HepG2 (cell line): ENCODE measurements at regions not wholly inside any gene's neighbourhood (a gene's known extent, or its start where the extent isn't known, plus 50 kb on each side); places are given as distances from the start of the nearest gene placed in this dataset.

Experiments used
- ATAC-seq: fragments of 200-7000 bp; cut with Tn5 transposase; 3 replicates; pipeline ENCODE4 v1.9.1; 2020; ENCODE audit warnings: mild to moderate bottlenecking, moderate library complexity
- BruUV-seq: library from RNA; stranded (reverse); fragments of 400-500 nt; replicated peaks from 2 replicates; lab custom pipeline; 2021; lab: Mats Ljungman, UMichigan
- CTCF ChIA-PET: fragments of 300-600 bp; formaldehyde crosslinking; extraction: SDS; loops from one replicate; lab custom pipeline; 2021; ENCODE audit warnings: low total read pairs, inconsistent platforms, low intra/inter-chr PET ratio; lab: Yijun Ruan, JAX
- POLR2A ChIA-PET: fragments of 350-600 bp; sonication (Branson Sonifier 250); formaldehyde crosslinking; loops from one replicate; lab custom pipeline; 2020; ENCODE audit warnings: antibody characterized with exemption, inconsistent platforms; lab: Yijun Ruan, JAX
- DNase-seq: peaks from one replicate; pipeline ENCODE4 v3.0.0-alpha.2; 2015; ENCODE audit warnings: low spot score
- FAIRE-seq: peaks from 3 replicates; lab custom pipeline; 2011; peaks lifted over from hg19 to GRCh38; lab: Jason Lieb, UNC
- H2AFZ ChIP-seq: one replicate; pipeline ENCODE4 v1.6.1; 2011; ENCODE audit warnings: low read length, inconsistent platforms
- H3K27ac ChIP-seq: fragments of 300-600 bp; 3 replicates; pipeline ENCODE4 v1.8.0; 2011; ENCODE audit warnings: mixed run types, mild to moderate bottlenecking, mixed read lengths, low read length, inconsistent platforms; ENCODE audit not compliant: insufficient read depth; ENCODE audit errors: extremely low read length
- H3K27me3 ChIP-seq, 2 experiments: fragments of 200-600 bp in 1 of 2; 2 replicates in 1 of 2; 3 replicates in 1 of 2; pipeline versions ENCODE4 v1.6.0 to v1.8.0; 2011; ENCODE audit warnings: low read length in 2 of 2, mild to moderate bottlenecking in 2 of 2, moderate library complexity in 2 of 2, inconsistent platforms in 1 of 2; ENCODE audit not compliant: insufficient read depth in 2 of 2, control insufficient read depth in 1 of 2
- H3K36me3 ChIP-seq, 2 experiments: fragments of 200-600 bp in 1 of 2; replicated peaks in 1 of 2; 2 replicates in 1 of 2; 3 replicates in 1 of 2; pipeline versions ENCODE4 v1.5.1 to v1.8.0; 2011; ENCODE audit warnings: low read length in 2 of 2, inconsistent platforms in 1 of 2; ENCODE audit not compliant: insufficient read depth in 2 of 2, control insufficient read depth in 1 of 2
- H3K4me1 ChIP-seq: 2 replicates; pipeline ENCODE4 v1.5.1; 2012; ENCODE audit warnings: low read length, inconsistent platforms; ENCODE audit not compliant: insufficient read depth
- H3K4me2 ChIP-seq: 2 replicates; pipeline ENCODE4 v1.6.0; 2011; ENCODE audit warnings: low read depth, low read length, inconsistent platforms
- H3K4me3 ChIP-seq, 3 experiments: fragments of 200-600 bp in 1 of 3; sonication (generic), shearing (Covaris generic) in 1 of 3; replicated peaks in 1 of 3; 2 replicates each; pipeline ENCODE4 v1.5.1; 2011 to 2016; ENCODE audit warnings: low read length in 3 of 3, inconsistent platforms in 2 of 3, low read depth in 2 of 3, mild to moderate bottlenecking in 2 of 3, control low read depth in 1 of 3, mixed read lengths in 1 of 3; ENCODE audit not compliant: insufficient read depth in 1 of 3
- H3K79me2 ChIP-seq: one replicate; pipeline ENCODE4 v1.6.1; 2011; ENCODE audit warnings: low read length, inconsistent platforms; ENCODE audit not compliant: insufficient read depth
- H3K9ac ChIP-seq: 2 replicates; pipeline ENCODE4 v1.6.0; 2011; ENCODE audit warnings: mild to moderate bottlenecking, low read depth, low read length, inconsistent platforms; ENCODE audit not compliant: insufficient read depth
- H3K9me3 ChIP-seq: 2 replicates; pipeline ENCODE4 v1.5.1; 2012; ENCODE audit warnings: mild to moderate bottlenecking, low read length
- H4K20me1 ChIP-seq: 2 replicates; pipeline ENCODE4 v1.6.0; 2011; ENCODE audit warnings: inconsistent platforms, mild to moderate bottlenecking, low read length, moderate library complexity; ENCODE audit not compliant: insufficient read depth
- CREB1 ChIP-seq, 2 experiments: fragments of 450-650 bp in 1 of 2; IDR thresholded peaks; 2 replicates each; pipeline ENCODE4 v1.6.1; 2016 to 2017; ENCODE audit warnings: control low read depth in 1 of 2, mild to moderate bottlenecking in 1 of 2, missing compliant biosample characterization in 1 of 2, missing genetic modification characterization in 1 of 2
- GATAD1 ChIP-seq: IDR thresholded peaks from 2 replicates; pipeline ENCODE4 v1.6.1; 2016; ENCODE audit warnings: missing genetic modification reagents, missing compliant biosample characterization
- KLF11 ChIP-seq: IDR thresholded peaks from 2 replicates; pipeline ENCODE4 v1.6.1; 2016; ENCODE audit warnings: missing compliant biosample characterization
- NR2F2 ChIP-seq: IDR thresholded peaks from 2 replicates; pipeline ENCODE4 v1.6.1; 2012; ENCODE audit warnings: low read depth, inconsistent platforms, borderline replicate concordance
- RARG ChIP-seq: sonication (generic); formaldehyde crosslinking; IDR thresholded peaks from 2 replicates; pipeline ENCODE4 v1.4.0; 2020; ENCODE audit warnings: low read depth, mild to moderate bottlenecking, missing genetic modification reagents
- RFX5 ChIP-seq: IDR thresholded peaks from 2 replicates; pipeline ENCODE4 v1.6.1; 2011; ENCODE audit warnings: low read depth, low read length, improper control_type of control experiment
- U2AF1 ChIP-seq: fragments of 200-400 bp; formaldehyde crosslinking; optimal IDR thresholded peaks from 2 replicates; pipeline ENCODE3; 2017; ENCODE audit warnings: mild to moderate bottlenecking, low read depth, low read length
- XBP1 ChIP-seq: sonication (generic); formaldehyde crosslinking; IDR thresholded peaks from 2 replicates; pipeline ENCODE4 v1.5.0; 2020; ENCODE audit warnings: missing genetic modification reagents
- ZC3H13 ChIP-seq: sonication (generic); formaldehyde crosslinking; IDR thresholded peaks from 2 replicates; pipeline ENCODE4 v1.8.1; 2023; ENCODE audit warnings: mild to moderate bottlenecking, missing genetic modification reagents, moderate library complexity
- ZNF230 ChIP-seq: sonication (generic); formaldehyde crosslinking; IDR thresholded peaks from 2 replicates; pipeline ENCODE4 v1.4.0; 2020; ENCODE audit warnings: mild to moderate bottlenecking, missing genetic modification reagents
- ZNF549 ChIP-seq: sonication (generic); formaldehyde crosslinking; IDR thresholded peaks from 2 replicates; pipeline ENCODE4 v1.5.0; 2020; ENCODE audit warnings: missing genetic modification reagents
- ZNF839 ChIP-seq: sonication (generic); formaldehyde crosslinking; IDR thresholded peaks from 2 replicates; pipeline ENCODE4 v1.4.0; 2020; ENCODE audit warnings: missing genetic modification reagents, mild to moderate bottlenecking, borderline replicate concordance
- WGBS: methylation state at CpG from one replicate; pipeline ENCODE4 v1.1.6; 2017; ENCODE audit warnings: low lambda C conversion rate; 5-methylcytosine and 5-hydroxymethylcytosine counted together
- in situ Hi-C: cut with HindIII; loops from 2 replicates; pipeline ENCODE4 v1.10.0; 2017; ENCODE audit warnings: low pct_unique_long_range_greater_than_20kb; ENCODE audit not compliant: extremely low pct_ligation_motif_present
- intact Hi-C: fragments of 100-400 bp; cut with micrococcal nuclease; formaldehyde crosslinking; loops from one replicate; pipeline ENCODE4 v1.10.0; 2022; ENCODE audit not compliant: unreplicated experiment
- TF ChIP-seq, protein P1 (sequence below): sonication (generic); formaldehyde crosslinking; conservative IDR thresholded peaks from 2 replicates; pipeline ENCODE4 v1.8.1; 2023; ENCODE audit warnings: missing genetic modification reagents
- TF ChIP-seq, protein P2 (sequence below): sonication (generic); formaldehyde crosslinking; IDR thresholded peaks from 2 replicates; pipeline ENCODE4 v1.4.0; 2020; ENCODE audit warnings: low read depth, mild to moderate bottlenecking, missing genetic modification reagents

DNA sequence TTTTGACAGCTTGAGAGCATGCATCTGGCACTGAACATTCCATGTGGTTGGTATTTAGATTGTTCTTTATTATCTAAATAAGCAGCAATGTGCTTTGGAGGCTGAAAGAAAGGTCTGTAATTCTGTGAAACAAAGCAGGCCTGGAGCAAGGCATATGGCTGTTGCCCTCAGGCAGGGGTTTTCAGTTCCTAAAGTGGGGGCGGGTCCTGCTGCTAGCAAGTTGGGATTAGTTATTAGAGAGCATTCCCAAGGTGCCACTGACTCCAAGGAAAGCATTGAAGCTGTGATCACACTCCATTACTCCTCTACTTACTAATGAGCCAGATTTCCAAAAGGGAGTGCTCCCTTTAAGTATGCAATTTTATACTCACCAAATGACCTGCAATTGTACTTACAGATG is 432.2 kb downstream of the OLFM4 start:
- no TSS peak for BruUV-seq
- CTCF ChIA-PET, result no interaction called here

DNA sequence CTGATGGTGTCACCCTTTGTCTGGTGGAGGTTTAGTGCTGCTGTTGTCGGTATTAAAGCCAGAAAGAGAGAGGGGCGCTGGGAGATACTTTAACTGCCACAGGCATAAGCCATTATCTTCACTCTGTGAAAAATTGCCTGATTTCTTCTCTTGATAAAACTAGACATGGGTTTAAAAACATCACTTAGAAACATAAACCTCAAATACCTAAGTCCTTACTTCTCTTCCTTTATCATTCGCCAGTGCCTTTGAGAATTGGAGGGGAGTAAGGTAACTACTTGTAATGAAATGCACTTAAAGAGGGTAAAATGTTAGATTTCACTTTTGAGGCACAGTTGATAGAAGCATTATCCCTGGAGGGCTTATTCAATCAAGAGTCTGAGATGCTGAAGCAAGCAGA is 434.5 kb downstream of the OLFM4 start:
- H3K4me1 ChIP-seq, result no peaks in the 10 kb centered on the region
- H3K27ac ChIP-seq, result no peak overlapping the region
- POLR2A ChIA-PET, result no interaction called here
- H3K4me3 ChIP-seq, result no peak overlapping the region
- CTCF ChIA-PET, result no interaction called here
- no peaks in the 10 kb centered on the region for H3K79me2 ChIP-seq
- ATAC-seq (no peak), DNase-seq (no peak), FAIRE-seq (no peak)
- no TSS peak for BruUV-seq
- no peaks in the 10 kb centered on the region for H3K36me3 ChIP-seq
- H3K4me2 ChIP-seq, result no peak overlapping the region
- 40% methylated on average over 3 of the region's 3 CpGs for WGBS
- H3K9ac ChIP-seq, result no peak overlapping the region
- H3K27me3 ChIP-seq, result no peaks in the 10 kb centered on the region
- no peaks in the 10 kb centered on the region for H4K20me1 ChIP-seq
- intact Hi-C loops (no loop called here), in situ Hi-C loops (no loop called here)
- H3K9me3 ChIP-seq, result peaks cover 53% of the 10 kb centered on the region
- TF ChIP-seq U2AF1, result no peak
- no peak for TF ChIP-seq ZC3H13
- no peak for TF ChIP-seq CREB1 (IDR thresholded peaks at IDR 0.05)
- no peak for TF ChIP-seq CREB1 (CRISPR knock-in tag; IDR thresholded peaks at IDR 0.05)
- TF ChIP-seq, protein P1, sequence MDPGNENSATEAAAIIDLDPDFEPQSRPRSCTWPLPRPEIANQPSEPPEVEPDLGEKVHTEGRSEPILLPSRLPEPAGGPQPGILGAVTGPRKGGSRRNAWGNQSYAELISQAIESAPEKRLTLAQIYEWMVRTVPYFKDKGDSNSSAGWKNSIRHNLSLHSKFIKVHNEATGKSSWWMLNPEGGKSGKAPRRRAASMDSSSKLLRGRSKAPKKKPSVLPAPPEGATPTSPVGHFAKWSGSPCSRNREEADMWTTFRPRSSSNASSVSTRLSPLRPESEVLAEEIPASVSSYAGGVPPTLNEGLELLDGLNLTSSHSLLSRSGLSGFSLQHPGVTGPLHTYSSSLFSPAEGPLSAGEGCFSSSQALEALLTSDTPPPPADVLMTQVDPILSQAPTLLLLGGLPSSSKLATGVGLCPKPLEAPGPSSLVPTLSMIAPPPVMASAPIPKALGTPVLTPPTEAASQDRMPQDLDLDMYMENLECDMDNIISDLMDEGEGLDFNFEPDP, result no peak
- TF ChIP-seq, protein P2, sequence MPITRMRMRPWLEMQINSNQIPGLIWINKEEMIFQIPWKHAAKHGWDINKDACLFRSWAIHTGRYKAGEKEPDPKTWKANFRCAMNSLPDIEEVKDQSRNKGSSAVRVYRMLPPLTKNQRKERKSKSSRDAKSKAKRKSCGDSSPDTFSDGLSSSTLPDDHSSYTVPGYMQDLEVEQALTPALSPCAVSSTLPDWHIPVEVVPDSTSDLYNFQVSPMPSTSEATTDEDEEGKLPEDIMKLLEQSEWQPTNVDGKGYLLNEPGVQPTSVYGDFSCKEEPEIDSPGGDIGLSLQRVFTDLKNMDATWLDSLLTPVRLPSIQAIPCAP (CRISPR knock-in tag), result no peak
- TF ChIP-seq ZNF839 (CRISPR knock-in tag), result no peak
- no peak for TF ChIP-seq NR2F2
- TF ChIP-seq GATAD1 (CRISPR knock-in tag), result no peak
- TF ChIP-seq RFX5, result no peak
- no peak for TF ChIP-seq XBP1 (CRISPR knock-in tag)
- TF ChIP-seq KLF11 (CRISPR knock-in tag), result no peak
- no peak for TF ChIP-seq ZNF230 (CRISPR knock-in tag)
- TF ChIP-seq RARG (CRISPR knock-in tag), result no peak
- H2AFZ ChIP-seq, result no peak overlapping the region

More for the DNA sequence above, 432.2 kb downstream of the OLFM4 start:
- Histone ChIP-seq H3K79me2 (no peaks in the 10 kb centered on the region), H3K27me3 (no peaks in the 10 kb centered on the region), H3K36me3 (no peaks in the 10 kb centered on the region), H3K4me2 (no peak overlapping the region), H3K9me3 (peaks cover 69% of the 10 kb centered on the region), H3K4me1 (no peaks in the 10 kb centered on the region), H2AFZ (no peak overlapping the region), H4K20me1 (no peaks in the 10 kb centered on the region), H3K4me3 (no peak overlapping the region), H3K27ac (no peak overlapping the region), H3K9ac (no peak overlapping the region)
- FAIRE-seq, result no peak
- POLR2A ChIA-PET, result no interaction called here
- TF ChIP-seq ZNF549 (CRISPR knock-in tag), result no peak
- ATAC-seq, result no peak
- in situ Hi-C loops (no loop called here), intact Hi-C loops (no loop called here)
- DNase-seq, result no peak
- WGBS, result 0% methylated on average over 1 of the region's 1 CpG
